GM23248 (cell line): ENCODE measurements at regions not wholly inside any gene's neighbourhood (a gene's known extent, or its start where the extent isn't known, plus 50 kb on each side); places are given as distances from the start of the nearest gene placed in this dataset.

Source experiments
- EZH2 ChIP-seq: fragments of 200-600 bp; sonication (generic); IDR thresholded peaks from 2 replicates; pipeline ENCODE4 v1.6.1; 2018; ENCODE audit warnings: antibody characterized with exemption, mild to moderate bottlenecking; ENCODE audit not compliant: insufficient read depth, poor library complexity, severe bottlenecking
- EZH2phosphoT487 ChIP-seq: fragments of 200-600 bp; sonication (generic); IDR thresholded peaks from 2 replicates; pipeline ENCODE4 v1.6.1; 2018; ENCODE audit warnings: antibody characterized with exemption, moderate library complexity, mild to moderate bottlenecking, low read depth; ENCODE audit not compliant: insufficient read depth

GRCh38 chr13:57424379-57424778 lies 207.2 kb upstream of the PCDH17 start:
- no peak for TF ChIP-seq EZH2phosphoT487
- TF ChIP-seq EZH2: no peak
